HG03060 (cell line): ENCODE measurements at regions not wholly inside any gene's neighbourhood (a gene's known extent, or its start where the extent isn't known, plus 50 kb on each side); places are given as distances from the start of the nearest gene placed in this dataset.
A peak's percentile ranks its signal among the peaks of the same experiment; 100 is the strongest.

Experiments used
- ATAC-seq: cut with Tn5 transposase; IDR thresholded peaks from one replicate; pipeline ENCODE4 v1.9.1; 2021; ENCODE audit warnings: low read depth, moderate number of reproducible peaks; ENCODE audit not compliant: unreplicated experiment

DNA sequence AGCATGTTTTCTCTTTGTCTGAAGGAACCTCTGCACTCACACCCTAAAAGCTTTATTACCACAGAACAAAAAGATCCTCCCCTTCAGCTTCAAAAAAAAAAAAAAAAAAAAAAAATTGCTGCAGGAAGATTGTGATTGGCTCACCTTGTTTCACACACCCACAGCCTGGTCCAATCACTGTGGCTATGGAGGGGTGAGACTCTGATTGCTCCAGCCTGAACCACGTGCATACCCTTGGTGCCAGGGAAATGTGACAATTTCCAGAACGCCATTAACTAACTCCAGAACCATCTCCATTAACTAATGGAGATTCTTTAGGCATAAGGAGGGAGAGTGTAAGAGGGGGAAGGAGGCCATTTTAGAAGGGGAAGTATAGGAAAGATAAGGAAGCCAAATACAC lies 106.5 kb upstream of the CRBN start:
- no peak for ATAC-seq

DNA sequence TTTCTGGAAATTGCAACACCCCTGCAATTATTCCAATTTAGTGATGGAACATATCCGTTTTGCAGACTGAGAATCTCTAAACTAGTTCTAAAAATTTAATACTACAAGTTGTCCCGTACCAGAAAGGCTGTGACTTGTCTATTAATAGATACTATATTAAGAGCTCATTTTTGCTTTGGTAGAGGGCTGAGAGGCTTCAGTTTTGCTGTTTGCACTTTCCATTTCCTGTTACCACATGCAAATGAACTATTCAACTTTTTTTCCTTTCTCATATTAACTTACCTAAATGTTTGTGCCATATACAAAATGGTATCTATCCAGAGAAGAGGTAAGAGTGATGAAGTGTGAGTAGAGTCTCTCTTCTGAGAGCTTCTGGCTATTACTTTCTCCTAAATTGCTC lies 101.5 kb upstream of the CRBN start:
- peak; percentile 72 for ATAC-seq

GRCh38 chr3:3280396-3280795 lies 100.9 kb upstream of the CRBN start:
- no peak for ATAC-seq

GRCh38 chr3:3278073-3278472 lies 98.6 kb upstream of the CRBN start:
- no peak for ATAC-seq

GRCh38 chr3:3276630-3277029 lies 97.1 kb upstream of the CRBN start:
- no peak for ATAC-seq

GRCh38 chr3:3264796-3265195 lies 85.3 kb upstream of the CRBN start:
- ATAC-seq = no peak

- ATAC-seq = no peak
Measured at GRCh38 chr3:3260870-3261269, 81.4 kb upstream of the CRBN start.

DNA sequence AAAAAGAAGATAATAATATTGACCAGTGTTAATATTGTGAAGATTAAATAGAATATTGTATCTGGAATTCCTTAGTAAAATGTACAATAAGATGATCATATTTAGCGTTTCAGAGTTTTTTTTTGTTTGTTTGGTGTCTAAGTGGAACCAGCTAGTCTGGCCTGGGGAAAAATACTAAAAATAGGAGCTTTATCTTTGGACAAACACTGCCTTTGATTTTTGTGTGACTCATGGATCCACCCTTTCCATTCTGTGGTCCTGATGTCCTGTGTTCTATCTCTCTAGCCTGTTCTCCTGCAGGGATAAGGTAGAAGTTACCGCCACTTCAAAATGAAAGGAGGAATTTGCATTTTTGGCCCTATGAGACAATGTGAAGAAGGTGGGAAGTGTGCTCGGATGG lies 79.7 kb upstream of the CRBN start:
- ATAC-seq = no peak

GRCh38 chr3:3258281-3258680 lies 78.8 kb upstream of the CRBN start:
- no peak for ATAC-seq

- no peak for ATAC-seq
Measured at GRCh38 chr3:3241596-3241995, 62.1 kb upstream of the CRBN start.

DNA sequence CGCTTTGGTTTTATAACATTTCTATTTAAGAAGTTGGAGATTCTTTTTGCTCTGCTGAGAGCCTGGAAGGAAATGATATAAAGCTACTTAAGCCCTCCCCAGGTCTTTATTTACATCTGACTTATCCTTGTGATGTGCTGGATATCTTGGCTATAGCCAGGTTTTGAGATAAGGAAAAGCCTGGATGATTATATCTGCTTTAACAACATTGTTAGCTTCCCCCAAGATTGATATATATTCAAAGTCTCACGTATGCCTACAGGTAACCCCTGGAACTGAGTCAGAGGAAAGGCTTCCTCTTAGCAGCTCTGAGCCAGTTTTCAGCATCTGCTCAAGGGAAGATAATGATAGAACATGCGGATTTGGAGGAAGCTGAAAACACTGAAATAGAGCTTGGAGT lies 61.5 kb upstream of the CRBN start:
- no peak for ATAC-seq

DNA sequence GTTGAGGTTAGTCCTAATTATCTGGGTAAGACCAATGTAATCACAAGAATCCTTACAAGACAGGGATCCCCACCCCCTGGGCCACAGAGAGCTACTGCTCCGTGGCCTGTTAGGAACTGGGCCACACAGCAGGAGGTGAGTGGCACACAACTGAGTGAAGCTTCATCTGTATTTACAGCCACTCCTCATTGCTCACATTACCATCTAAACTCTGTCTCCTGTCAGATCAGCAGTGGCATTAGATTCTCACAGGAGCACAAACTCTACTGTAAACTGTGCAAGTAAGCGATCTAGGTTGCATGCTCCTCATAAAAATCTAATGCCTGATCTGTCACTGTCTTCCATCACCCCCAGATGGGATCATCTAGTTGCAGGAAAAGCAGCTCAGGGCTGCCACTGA lies 58.5 kb upstream of the CRBN start:
- ATAC-seq = no peak

GRCh38 chr3:3232251-3232650 lies 52.8 kb upstream of the CRBN start:
- ATAC-seq = no peak
